ENCODE measurements at regions not wholly inside any gene's neighbourhood (a gene's known extent, or its start where the extent isn't known, plus 50 kb on each side); places are given as distances from the start of the nearest gene placed in this dataset.

- DNase-seq (ENCODE audit: low read depth in 1 of 2, low spot score in 1 of 2), result no peak
Observed at GRCh38 chr6:113805811-113806495, 51.2 kb upstream of the MARCKS start.
